ENCODE measurements at regions not wholly inside any gene's neighbourhood (a gene's known extent, or its start where the extent isn't known, plus 50 kb on each side); places are given as distances from the start of the nearest gene placed in this dataset.
"Not testable (repeated sequence)": the region's sequence is repeated elsewhere in the genome, so short reads cannot be mapped to it uniquely, and the experiment has no call there.

DNA sequence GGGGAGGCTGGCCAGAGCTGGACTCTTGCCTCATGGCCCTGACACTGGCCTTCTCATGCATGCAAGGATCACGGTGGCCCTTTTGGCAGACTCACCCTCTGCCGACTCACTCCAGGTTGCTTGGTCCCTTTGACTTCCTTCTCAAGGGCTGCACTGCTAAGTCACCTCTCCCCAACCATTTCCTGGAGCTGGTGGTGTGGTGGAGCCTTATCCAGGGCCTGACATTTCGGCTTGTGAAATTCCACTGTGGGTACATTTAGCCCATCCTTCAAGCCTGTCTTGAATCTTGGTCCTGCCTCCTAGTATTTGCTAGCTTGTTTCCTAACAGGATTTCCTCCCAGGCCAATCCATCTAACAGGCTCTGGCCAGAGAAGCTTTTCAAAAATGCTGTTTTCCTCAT, 52.6 kb upstream of the JUN start:
- no peak for DNase-seq

DNA sequence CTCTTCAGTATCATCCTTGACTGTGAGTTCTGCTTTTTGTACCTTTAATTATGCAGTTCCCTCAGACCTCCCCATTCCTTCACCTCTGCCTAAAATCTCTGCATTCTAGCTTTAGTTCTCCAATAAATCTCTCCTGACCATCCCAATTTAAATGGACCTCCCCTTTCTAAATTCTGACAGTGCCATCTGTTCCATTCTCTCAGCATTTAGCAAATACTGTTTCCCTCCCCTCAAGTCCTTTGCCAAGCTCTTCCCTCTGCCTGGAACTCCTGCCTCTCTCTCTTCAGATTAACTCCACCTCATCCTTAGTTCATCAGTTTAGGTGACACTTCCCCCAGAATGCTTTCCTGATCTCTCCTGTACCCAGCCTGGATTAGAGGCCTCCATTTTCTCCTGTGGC, 54.0 kb upstream of the JUN start:
- DNase-seq, result no peak

DNA sequence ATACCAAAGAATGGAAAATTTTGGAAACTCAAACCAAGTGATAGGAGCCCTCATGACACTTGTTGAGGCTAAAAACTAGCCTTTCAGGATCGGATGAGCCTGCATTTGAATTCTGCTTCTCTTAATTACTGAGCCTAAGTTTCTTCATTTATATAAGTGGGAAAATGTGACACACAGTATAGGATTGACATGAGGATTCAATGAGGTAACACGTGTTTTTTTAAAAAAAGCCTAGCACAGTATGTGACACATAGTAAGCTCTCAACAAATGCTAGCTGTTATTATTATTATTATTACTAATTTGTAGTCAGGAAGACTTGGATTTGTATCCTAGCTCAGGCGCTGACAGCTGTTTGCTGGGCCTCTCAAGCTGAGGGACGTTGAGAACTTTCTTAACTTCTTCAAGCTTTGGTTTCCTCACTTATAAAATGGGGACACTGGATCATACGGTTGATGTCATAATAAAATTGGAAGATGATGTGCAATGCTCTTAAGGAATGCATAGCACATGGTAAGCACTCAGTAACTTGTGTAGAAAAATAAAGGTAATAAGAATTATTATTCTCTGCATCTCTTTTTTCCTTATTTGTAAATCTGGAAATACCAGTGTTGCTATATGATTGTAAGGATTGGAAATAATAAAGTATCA, 55.4 kb upstream of the JUN start:
- DNase-seq, result no peak

DNA sequence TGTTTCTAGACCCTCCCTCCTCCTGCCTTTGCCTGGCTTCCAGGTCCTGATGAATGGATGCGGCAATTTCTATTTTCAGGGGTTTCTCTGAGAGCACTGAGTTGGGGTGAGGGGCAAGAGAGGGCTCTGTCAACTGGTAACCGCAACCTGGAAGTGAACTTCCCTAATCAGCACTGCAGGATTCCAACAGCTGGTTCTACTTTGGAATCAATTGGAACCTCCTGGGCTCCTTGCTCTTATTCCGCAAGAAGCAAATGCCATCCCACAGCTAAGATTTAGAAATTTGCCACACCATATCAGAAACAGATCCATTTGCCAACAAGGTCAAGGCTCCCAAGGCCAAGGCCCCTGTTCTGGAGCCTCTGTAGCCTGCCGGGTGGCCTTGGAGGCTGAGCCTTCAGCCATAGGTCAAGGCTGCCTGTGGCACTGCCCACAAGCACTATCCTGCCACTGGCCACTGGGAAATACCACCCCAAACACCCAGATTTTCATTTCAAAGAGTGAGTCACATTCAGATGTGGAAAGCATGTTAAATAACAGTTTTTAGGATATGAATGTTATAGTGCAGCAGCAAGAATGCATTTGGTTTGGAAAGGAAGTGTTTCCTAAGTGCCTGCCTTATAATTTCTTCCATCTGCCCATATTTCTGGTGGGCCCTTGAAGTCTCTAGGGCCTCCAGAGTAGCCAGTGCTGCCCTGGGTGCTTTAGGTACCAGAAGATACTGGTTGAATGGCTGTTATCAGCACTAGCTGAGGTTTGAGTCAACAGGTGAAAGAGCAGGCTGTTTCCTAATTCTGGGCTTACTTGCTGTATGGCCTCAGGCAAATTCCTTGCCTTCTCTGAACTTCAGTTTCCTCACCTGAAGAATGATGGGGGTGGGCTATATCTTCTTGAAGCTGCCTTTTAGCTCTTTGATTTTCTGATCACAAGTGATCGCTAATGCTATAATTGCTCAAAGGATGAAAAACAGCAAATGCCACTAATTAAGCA, 56.3 kb upstream of the JUN start:
- DNase-seq, result no peak

DNA sequence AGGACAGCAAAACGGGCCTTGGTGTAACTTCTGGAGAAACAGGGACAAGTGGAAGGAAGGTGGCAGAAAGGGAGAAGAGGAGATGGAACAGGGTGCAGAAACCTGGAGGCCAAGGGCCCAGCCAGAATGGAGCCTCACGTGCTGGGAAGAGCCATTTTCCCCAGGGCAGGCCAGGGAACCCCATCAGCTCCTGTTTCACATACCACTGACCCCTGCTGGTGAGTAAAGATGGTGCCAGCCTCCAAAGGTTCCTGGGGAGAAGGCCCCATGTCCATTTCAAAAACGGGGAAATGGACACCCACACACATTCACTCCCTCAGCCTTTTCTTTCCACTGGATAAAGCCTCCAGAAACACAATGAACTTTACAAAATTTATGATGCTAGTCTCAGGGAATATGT, 57.6 kb upstream of the JUN start:
- DNase-seq, result no peak

DNA sequence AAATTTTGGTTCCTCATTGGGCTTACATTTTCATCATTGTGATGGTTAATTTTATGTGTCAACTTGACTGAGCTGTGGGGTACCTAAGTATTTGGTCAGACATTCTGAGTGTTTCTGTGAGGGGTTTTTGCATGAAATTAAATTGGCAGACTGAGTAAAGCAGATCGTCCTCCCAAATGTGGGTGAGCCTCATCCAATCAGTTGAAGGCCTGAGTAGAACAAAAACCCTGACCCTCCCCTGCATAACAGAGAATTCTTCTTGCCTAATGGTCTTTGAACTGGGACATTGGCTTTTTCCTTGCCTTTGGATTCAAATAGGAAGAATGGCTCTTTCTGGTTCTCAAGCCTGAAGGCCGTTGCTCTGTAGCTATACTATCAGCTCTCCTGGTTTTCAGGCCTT, 59.1 kb upstream of the JUN start:
- no peak for DNase-seq

DNA sequence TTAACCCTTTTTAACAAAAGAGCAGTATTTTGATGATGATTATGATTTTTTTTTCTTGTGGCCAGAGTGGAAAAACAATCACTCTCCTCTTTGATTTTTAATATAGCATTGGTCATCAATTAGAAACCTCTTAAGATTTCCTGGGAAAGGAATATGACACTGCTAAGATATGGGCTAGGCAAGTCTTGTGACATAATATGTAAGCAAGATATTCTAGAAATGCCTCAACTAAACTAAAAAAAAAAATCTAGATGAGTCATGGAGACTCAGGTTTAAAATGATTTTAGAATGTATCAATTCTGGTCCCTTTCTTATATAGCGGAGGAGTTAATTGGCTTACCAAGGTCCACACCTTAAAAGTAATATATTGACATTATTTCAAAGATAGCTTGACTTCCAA, 60.3 kb upstream of the JUN start:
- no peak for DNase-seq

DNA sequence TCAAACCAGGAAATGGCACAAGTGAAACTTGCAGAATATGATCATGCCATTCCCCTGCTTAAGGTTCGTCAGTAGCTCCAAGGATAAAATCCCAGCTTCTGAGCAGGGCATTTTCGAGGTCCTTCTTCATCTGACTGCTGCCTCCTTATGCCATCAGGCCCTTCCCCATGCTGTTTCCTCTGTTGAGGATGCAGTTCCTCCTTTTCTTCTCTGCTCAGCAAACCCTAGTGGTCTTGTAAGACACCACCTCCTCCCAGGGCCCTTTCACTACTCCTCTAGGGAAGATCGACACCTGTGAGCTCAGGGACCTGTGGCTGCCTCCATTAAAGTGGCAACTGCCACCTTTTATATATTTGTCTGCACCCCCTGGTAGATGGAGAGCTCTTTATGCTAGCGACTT, 62.1 kb upstream of the JUN start:
- DNase-seq, result no peak

DNA sequence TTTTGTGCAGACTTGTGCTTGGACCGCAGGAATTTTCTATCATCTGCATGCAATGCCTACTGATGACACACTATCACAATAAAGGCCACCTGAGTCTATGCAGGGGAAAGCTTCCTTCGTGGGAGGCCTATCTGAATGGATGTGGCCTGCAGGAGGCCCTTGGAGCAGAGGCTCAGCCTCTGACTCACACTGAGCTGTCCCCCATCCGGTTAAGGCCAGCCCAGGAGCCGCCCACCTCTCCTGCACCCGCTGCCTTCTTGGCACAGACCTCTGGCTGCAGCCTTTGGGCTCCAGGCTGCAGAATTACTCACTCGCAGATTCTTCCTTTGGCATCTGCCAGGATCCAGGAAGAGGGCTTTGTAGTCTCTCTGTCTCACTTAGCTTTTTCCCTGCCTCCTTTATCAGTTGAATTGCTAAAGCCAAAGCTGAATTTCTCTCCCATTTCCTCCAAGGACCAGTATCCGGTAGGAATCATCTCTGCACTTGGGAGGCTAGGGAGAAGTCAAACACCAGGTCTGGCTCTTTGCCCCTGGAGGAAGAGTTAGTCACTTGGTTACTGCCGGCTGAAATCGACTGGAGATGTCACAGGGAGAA, 65.1 kb upstream of the JUN start:
- no peak for DNase-seq

DNA sequence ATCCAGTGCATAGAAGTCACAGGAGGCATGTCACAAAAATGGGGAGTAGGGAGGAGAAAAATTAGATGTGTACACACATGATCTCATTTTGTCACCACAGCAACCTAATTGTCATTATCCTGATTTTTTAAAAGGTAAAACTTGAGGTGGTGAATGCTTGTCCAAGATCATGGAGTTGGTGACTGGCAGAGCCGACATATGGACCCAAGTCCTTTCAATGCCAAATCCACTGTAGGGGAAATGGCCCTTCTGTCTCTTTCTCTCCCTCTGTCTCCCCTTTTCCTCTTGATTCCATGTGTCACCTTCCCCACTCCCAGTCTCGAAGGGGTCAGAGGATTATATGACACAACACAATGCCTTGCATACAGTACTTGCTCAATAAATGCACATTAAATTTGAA, 65.7 kb upstream of the JUN start:
- no peak for DNase-seq

DNA sequence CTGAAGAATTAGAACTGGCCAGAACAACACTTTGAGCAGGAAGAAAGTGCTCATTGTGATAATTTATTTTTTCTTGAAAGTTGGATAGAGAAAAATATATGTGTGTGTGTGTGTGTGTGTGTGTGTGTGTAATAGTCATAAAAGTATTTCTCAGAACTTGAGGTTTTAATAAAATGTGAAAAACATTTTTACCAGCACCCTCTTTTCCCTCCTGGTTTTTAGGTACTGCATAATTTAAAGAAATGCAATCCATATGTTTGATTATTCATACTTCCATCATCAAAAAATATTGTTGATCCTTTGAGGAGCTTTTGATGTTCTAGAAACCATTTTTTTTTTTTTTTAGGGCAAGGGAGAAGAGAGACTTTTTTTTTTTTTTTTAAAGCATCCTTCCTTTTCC, 66.8 kb upstream of the JUN start:
- DNase-seq, result no peak

DNA sequence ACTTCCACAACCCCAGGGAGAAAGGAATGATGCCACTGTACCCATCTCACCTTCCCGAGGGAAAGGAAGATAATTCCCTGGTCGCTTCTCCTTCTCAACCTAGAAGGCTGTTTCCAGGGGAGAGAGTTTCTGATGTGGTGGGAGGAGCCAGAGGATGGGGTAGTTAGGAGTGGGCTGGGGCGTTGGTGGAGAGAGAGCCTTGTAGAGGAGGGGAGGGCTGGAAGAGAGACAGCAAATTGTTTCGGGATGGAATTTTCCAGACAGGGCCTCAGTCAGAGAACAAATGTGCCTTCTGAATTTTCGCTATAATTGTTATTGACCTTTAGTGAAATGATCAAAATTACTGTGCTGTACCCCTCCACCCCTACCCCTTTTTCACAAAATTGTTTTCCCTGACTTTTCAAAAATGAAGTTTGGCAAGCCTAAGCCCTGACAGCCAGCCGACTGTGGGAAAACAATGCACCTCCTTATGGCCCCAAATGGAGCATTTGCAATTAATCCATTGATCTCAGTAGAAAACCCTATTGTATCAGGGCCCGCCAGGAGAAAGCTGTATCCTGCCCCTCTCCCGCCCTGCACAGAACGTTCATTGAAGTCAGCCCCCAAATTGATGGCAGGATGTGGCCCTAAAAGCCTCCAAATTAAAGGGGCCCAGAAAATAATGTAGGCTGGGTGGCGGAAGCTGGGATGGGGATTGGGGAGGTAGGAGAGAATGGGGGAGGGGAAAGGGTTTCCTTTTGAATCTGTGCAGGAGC, 69.1 kb upstream of the JUN start:
- no peak for DNase-seq

DNA sequence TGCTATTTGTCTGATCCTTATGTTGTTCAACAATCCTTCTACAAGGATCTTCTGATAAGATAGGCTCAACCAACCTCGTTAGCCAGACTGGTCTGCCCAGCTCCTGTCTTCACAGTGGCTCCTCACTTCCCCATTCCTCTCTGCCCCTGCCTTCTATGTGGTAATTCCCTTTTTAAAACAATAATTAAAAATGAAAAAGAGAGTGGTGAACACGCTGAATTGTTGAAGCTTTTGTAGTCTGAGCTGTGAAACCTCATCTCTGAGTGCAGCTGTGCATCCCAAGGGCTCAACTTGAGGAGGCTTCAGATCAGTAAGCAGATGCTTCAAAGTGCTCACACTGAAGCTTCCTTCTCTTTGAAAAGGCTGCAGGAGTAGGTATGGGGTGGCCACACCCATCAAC, 70.7 kb upstream of the JUN start:
- no peak for DNase-seq

DNA sequence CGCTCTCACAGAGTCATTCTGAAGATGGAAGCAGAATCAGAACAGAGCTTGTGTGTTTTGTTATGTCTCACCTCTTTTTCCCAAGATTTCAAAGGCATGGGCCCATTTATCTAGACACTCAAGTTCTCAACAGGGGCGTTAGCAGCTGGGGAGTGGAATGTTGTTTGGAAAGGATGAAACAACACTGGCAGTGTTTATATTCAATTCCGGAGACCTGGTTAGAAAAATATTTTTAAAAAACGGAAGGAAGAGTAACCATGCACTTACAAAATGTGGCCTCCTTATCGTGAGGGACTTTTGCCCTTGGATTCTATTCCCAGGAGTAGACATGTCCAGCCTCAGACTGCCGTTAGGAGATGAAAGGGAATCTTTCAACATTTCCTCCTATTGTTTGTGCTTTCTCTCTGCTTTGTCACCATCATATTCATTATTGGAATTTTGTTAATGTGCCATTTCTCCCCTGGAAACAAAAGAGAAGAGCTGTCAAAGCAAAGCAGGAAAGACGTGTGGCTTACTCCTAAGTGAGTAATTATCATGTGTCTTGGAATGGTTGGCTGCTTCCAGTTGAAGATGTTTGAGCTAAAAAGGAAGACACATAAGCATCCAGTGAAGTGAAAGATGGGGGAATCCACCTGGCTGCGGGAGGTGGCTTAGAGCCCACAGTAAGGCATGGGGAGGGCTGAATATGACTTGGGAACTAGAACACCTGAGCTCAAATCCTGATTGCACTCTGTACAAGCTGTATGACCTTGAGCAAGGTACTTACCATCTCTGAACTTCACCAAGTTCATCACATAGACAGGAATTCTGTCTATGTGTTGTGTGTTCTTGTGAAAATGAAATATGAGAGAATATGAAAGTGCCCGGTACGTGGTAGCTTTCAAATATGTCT, 71.7 kb upstream of the JUN start:
- no peak for DNase-seq

DNA sequence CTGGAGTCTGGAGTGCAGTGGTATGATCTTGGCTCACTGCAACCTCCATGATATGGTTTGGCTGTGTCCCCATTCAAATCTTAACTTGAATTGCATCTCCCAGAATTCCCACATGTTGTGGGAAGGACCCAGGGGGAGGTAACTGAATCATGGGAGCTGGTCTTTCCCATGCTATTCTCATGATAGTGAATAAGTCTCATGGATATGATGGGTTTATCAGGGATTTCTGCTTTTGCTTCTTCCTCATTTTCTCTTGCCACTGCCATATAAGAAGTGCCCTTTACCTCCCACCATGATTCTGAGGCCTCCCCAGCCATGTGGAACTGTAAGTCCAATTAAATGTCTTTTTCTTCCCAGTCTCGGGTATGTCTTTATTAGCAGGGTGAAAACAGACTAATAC, 72.4 kb upstream of the JUN start:
- DNase-seq, result not testable (repeated sequence)

DNA sequence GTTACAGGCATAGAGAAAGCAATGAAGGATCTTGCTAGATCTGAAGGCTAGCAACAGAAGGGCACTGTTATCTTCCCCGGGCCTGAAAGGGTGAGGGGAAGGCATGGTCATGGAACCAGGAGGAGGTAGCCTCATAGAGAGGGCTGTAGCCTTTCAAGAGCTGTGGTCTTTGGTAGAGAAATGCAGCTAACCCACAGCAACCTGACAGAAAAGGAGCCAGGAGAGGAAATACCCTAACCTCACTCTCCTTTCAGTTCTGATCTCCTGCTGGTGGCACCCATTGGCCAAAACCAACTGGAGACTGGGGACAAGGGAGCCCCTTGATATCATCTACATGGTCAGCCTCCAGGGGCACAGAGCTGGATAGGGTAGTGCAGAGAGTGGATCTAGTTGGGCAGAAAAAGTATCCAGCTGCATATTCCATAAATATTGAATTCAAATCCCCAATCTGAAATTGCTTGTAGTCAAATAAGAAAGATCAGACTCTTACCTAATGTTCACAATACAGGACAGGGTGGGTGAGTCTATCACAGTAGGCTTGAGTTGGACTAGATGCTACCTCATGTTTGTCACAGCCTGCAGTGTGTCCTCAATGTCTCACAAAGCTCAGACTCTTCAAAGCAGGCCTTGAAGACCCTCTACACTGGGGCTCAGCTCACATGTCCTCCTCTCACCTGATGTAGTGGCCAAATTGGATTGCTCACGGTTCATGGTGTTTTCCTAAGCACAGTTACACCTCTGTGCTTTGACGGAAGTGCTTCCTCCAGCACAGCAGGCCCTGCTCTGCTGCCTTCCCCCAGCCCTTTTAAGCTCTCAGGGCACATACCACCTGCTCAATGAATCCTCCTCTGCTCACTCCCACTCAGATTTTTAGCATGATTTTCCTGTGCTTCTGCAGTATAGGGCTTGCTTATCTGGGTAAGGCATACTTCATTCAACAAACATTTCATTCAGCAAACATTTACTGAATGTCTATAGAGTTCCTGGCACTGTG, 74.1 kb upstream of the JUN start:
- DNase-seq, result no peak

DNA sequence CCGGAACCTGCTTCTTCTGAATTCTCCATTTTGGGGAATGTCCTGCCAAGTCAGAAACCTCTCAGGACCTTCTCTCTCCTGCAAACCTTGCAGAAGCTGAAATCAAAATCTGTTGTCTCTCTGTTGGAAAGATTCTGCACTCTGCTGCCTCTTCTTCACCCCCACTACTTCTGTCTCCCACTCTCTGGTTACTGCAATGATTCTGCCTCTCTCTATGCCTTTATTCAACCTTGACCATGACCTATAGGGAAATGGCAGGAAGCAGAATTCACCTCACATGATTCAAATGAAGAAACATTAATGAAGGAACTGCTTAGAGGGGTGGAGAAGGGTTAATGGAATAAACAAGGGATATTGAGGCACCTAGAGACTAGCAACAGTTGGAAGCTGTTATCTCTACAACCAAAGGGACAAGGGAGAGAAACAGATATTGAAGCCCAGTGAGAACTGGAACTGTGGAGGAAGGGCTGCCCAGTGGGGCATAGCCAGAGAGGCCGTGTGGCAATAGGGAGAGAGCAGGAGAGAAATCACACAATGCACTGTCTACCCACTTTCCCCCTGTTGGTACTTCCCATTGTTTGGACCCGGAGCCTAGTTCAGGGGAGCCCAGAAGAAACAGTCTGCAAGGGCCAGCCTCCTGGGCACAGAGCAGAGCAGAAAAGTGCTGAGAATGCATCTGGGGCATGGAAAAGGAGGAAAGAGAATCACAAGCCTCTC, 76.1 kb upstream of the JUN start:
- no peak for DNase-seq

DNA sequence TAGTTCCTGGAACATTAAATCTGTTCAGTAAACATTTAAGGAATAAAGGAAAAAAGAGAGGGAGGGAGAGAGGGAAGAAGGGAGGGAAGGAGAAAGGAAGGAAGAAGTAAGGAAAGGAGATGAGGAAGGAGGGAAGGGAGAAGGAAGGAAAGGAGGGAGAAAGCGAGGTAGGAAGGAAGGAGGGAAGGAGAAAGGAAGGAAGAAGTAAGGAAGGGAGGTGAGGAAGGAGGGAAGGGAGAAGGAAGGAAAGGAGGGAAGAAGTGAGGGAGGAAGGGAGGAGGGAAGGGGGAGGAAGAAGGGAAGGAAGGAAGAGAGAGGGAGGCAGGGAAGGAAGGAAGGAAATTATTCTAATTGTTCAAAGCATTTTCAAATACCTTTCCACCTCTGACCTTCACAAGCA, 77.2 kb upstream of the JUN start:
- DNase-seq, result no peak

DNA sequence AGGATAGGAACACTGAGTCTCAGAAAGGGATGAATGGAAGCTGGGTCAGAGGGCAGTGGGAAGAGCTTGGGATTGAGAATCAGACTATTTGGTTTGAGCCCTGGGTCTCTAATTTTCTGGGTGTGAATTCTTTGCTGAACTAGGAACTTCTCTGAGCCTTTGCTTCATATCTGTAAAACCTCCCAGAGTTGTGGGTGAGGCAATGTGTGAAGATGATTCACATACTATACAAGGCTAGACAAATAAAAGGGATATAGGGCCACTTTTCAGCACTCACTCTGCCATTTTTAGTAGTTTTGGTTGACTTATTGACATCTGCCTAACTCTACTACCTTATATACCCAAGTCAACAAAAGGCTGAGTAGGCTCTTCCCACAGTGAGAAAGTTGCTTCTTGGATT, 77.7 kb upstream of the JUN start:
- no peak for DNase-seq

DNA sequence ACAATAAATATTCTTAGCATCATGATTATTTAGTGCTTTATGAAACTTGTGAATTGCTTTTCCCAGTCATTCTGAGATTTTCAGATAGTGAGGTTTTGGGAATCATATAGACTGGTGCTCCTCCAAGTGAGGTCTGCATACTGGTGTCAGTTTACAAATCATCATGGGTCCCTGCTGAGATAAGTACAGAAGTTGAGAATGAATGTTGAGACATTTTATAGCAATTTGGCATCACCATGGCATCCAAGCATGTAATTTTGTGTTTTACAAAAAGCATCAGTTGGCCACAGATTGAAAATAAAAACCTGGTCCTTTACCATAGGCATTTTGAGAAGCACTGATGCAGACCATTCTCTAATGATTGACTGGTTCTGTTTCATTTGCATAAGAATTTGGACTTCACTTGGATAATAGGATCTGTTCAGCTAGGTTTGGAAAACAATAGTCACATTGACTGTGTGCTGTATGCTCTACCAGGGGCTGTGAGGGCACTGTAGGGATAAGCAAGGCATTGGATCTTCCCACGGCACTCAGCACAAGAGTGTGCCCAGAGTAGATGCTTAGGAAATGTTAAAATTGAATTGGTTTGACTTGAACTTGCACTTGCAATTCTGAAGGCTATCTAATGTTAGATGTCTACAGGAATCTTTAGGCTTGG, 79.0 kb upstream of the JUN start:
- DNase-seq, result no peak

All from NCI-H510A treated with DMSO at 0.1 percent for 48 hours (cell line).